CD4-positive, alpha-beta T cell (primary cell): ENCODE measurements at regions not wholly inside any gene's neighbourhood (a gene's known extent, or its start where the extent isn't known, plus 50 kb on each side); places are given as distances from the start of the nearest gene placed in this dataset.

Experiments
- ATAC-seq: fragments of 200-7000 bp; cut with Tn5 transposase; one replicate; pipeline ENCODE4 v1.10.0; 2022; ENCODE audit warnings: mild to moderate bottlenecking; ENCODE audit not compliant: poor library complexity
- CTCF ChIA-PET: fragments of 350-600 bp; sonication (Branson Sonifier 250); formaldehyde crosslinking; loops from one replicate; lab custom pipeline; 2021; ENCODE audit warnings: antibody characterized with exemption, inconsistent platforms; lab: Charles Lee
- POLR2A ChIA-PET: fragments of 350-600 bp; sonication (Branson Sonifier 250); formaldehyde crosslinking; loops from one replicate; lab custom pipeline; 2021; ENCODE audit warnings: antibody characterized with exemption, inconsistent platforms; lab: Charles Lee
- DNase-seq, 14 experiments: peaks; one replicate each; pipeline ENCODE4 v3.0.0-alpha.2; 2013 to 2020; ENCODE audit warnings: mixed read lengths in 2 of 14
- H3K27ac ChIP-seq, 2 donors: one replicate each; pipeline versions ENCODE4 v1.5.1 to v1.7.0; 2013; ENCODE audit warnings: low read length in 2 of 2, low read depth in 1 of 2, mild to moderate bottlenecking in 1 of 2
- H3K27me3 ChIP-seq, 2 experiments: 1 replicate in 1 of 2; 2 replicates in 1 of 2; pipeline versions ENCODE4 v1.6.1 to v1.7.0; 2013; ENCODE audit warnings: low read length in 2 of 2, control low read depth in 1 of 2, mild to moderate bottlenecking in 1 of 2, moderate library complexity in 1 of 2; ENCODE audit not compliant: insufficient read depth in 2 of 2, control insufficient read depth in 1 of 2
- H3K36me3 ChIP-seq: one replicate; pipeline ENCODE4 v1.6.1; 2013; ENCODE audit warnings: low read length, control low read depth; ENCODE audit not compliant: insufficient read depth
- H3K4me1 ChIP-seq: one replicate; pipeline ENCODE4 v1.6.1; 2013; ENCODE audit warnings: low read length, control low read depth; ENCODE audit not compliant: insufficient read depth
- H3K4me3 ChIP-seq: one replicate; pipeline ENCODE4 v1.5.1; 2013; ENCODE audit warnings: mild to moderate bottlenecking, low read length, moderate library complexity
- H3K9me3 ChIP-seq, 2 experiments: 1 replicate in 1 of 2; 2 replicates in 1 of 2; pipeline versions ENCODE4 v1.6.1 to v1.7.0; 2013; ENCODE audit warnings: low read length in 2 of 2, mild to moderate bottlenecking in 2 of 2, control low read depth in 1 of 2, moderate library complexity in 1 of 2; ENCODE audit not compliant: control insufficient read depth in 1 of 2, insufficient read depth in 1 of 2
- H3K27ac Mint-ChIP-seq: one replicate; pipeline ENCODE4 v1.8.0; 2020; ENCODE audit warnings: mixed read lengths
- H3K27me3 Mint-ChIP-seq: one replicate; pipeline ENCODE4 v1.8.0; 2021; ENCODE audit warnings: mixed read lengths
- H3K36me3 Mint-ChIP-seq: one replicate; pipeline ENCODE4 v1.8.0; 2021; ENCODE audit warnings: low read depth, mixed read lengths
- H3K4me1 Mint-ChIP-seq: one replicate; pipeline ENCODE4 v1.8.0; 2021; ENCODE audit warnings: low read depth, mixed read lengths
- H3K4me3 Mint-ChIP-seq: one replicate; pipeline ENCODE4 v1.8.0; 2020; ENCODE audit warnings: mild to moderate bottlenecking, mixed read lengths
- H3K9me3 Mint-ChIP-seq: one replicate; pipeline ENCODE4 v1.8.0; 2020; ENCODE audit warnings: mixed read lengths
- CTCF ChIP-seq: fragments of 200-600 bp; IDR thresholded peaks from one replicate; pipeline ENCODE4 v1.8.0; 2022; ENCODE audit warnings: antibody characterized with exemption, mild to moderate bottlenecking
- intact Hi-C, 2 experiments: fragments of 100-400 bp; cut with DNase I in 1 of 2; cut with micrococcal nuclease in 1 of 2; formaldehyde crosslinking; loops; one replicate each; pipeline versions ENCODE4 v1.15.1 to v1.9.0; 2023 to 2025; cut with DNase I, micrococcal nuclease

DNA sequence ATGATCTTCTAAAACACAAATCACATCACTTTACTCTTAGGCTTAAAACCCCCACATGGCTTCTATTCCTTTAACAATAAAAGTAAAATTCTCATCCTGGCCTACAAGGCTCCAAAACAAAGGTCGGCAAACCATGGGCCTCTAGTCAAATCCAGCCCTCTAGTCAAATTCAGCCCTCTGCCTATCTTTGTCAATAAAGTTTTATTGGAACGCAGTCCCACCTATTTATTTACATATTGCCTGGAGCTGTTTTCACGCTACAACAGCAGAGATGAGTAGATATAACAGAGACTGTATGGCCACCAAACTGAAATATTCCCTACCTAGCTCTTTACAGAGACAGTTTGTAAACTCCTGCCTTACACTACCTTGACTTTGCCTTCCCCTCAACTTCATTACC, 178.8 kb downstream of the PTPN20 start:
- no peak overlapping the region for H3K4me3 ChIP-seq
- H3K27ac ChIP-seq, result no peak overlapping the region
- ChIA-PET CTCF (no interaction called here), POLR2A (no interaction called here)
- peaks cover 19% of the 10 kb centered on the region for H3K4me1 Mint-ChIP-seq
- no peak overlapping the region for H3K4me3 Mint-ChIP-seq
- peaks cover 12% of the 10 kb centered on the region for H3K4me1 ChIP-seq
- intact Hi-C loops, result no loop called here
- DNase-seq, result no peak
- H3K27me3 Mint-ChIP-seq, result no peaks in the 10 kb centered on the region
- no peak overlapping the region for H3K27ac Mint-ChIP-seq
- H3K36me3 Mint-ChIP-seq, result no peaks in the 10 kb centered on the region
- H3K27me3 ChIP-seq, result no peaks in the 10 kb centered on the region
- no peak for TF ChIP-seq CTCF
- no peak for ATAC-seq
- peaks cover 0 to 4% of the 10 kb centered on the region in 2 experiments for H3K9me3 ChIP-seq
- no peaks in the 10 kb centered on the region for H3K9me3 Mint-ChIP-seq
- no peaks in the 10 kb centered on the region for H3K36me3 ChIP-seq

DNA sequence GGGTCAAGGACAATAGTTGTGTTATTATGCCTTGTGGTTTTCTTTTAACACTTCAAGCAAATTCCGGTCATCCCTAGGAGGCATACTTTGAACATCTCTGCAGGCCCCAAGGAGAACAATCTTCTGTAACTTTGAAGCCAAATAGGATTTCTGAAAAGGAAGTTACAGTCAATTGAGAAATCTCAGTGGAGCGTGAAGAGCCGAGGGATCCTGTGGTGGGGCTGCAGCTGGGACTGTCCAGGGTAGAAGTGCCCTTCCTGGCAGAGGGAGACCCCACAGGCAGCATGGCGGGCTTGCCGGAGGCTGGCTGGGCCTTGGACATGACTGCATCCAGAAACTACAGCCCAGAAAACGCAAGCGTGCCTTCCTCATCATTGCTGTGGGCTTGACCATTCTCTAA, 179.7 kb downstream of the PTPN20 start:
- Histone ChIP-seq H3K27me3 (no peaks in the 10 kb centered on the region), H3K36me3 (no peaks in the 10 kb centered on the region), H3K27ac (no peak overlapping the region), H3K4me1 (peaks cover 12% of the 10 kb centered on the region), H3K9me3 (peaks cover 0 to 8% of the 10 kb centered on the region in 2 experiments), H3K4me3 (no peak overlapping the region)
- DNase-seq, result no peak
- CTCF ChIA-PET, result no interaction called here
- Mint-ChIP-seq H3K36me3 (no peaks in the 10 kb centered on the region), H3K9me3 (no peaks in the 10 kb centered on the region), H3K27me3 (no peaks in the 10 kb centered on the region), H3K27ac (no peak overlapping the region), H3K4me3 (no peak overlapping the region), H3K4me1 (peaks cover 19% of the 10 kb centered on the region)
- no peak for TF ChIP-seq CTCF
- ATAC-seq, result no peak
- intact Hi-C loops, result no loop called here
- POLR2A ChIA-PET, result no interaction called here

DNA sequence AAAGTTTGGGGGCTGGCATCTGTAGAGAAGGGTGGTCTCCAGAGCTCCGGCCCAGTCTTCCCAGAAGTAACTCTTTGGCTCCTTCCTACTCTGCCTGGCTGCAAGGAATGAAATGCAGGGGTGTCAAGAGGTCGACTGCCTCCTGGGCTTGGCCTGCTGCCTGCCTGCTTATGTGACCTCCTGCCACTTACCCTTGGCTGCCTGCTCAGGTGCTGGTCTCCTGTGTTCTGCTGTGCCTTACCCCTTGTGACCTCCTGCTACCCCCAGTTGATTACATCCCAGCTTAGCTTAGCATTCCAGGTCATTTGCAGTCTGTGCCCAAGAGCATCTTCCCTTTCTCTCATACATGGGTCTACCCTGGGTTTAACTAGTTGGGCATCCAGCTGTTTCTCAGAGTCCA, 180.2 kb downstream of the PTPN20 start:
- Mint-ChIP-seq H3K4me3 (no peak overlapping the region), H3K36me3 (no peaks in the 10 kb centered on the region), H3K4me1 (peaks cover 19% of the 10 kb centered on the region), H3K27ac (no peak overlapping the region), H3K9me3 (no peaks in the 10 kb centered on the region), H3K27me3 (no peaks in the 10 kb centered on the region)
- intact Hi-C loops, result no loop called here
- H3K36me3 ChIP-seq, result no peaks in the 10 kb centered on the region
- H3K9me3 ChIP-seq, result peaks cover 0 to 8% of the 10 kb centered on the region in 2 experiments
- ATAC-seq, result no peak
- H3K27ac ChIP-seq, result no peak overlapping the region
- peaks cover 12% of the 10 kb centered on the region for H3K4me1 ChIP-seq
- ChIA-PET POLR2A (no interaction called here), CTCF (no interaction called here)
- no peak for TF ChIP-seq CTCF
- H3K4me3 ChIP-seq, result no peak overlapping the region
- no peak for DNase-seq
- no peaks in the 10 kb centered on the region for H3K27me3 ChIP-seq
